ENCODE measurements at regions not wholly inside any gene's neighbourhood (a gene's known extent, or its start where the extent isn't known, plus 50 kb on each side); places are given as distances from the start of the nearest gene placed in this dataset.

GRCh38 chr17:13154930-13155329 lies 137.1 kb upstream of the ELAC2 start:
- no peak overlapping the region for H2BK5ac ChIP-seq (ENCODE audit: insufficient read length, low read length)
- no peak overlapping the region for H3K9ac ChIP-seq (ENCODE audit: extremely low read depth, insufficient read length, low read length)
- no peak overlapping the region for H4K91ac ChIP-seq (ENCODE audit: insufficient read length, low read depth, low read length)
- no peak for TF ChIP-seq CTCF (conservative IDR thresholded peaks at IDR 0.05)
- Mint-ChIP-seq H3K4me3 (no peak overlapping the region), H3K36me3 (ENCODE audit: insufficient read depth in 1 of 3, low read depth in 3 of 3) (peaks cover 0 to 4% (median 1%) of the 10 kb centered on the region in 3 experiments; a peak in 2 of 7 replicates), H3K9me3 (peaks cover 3 to 4% of the 10 kb centered on the region in 2 experiments; a peak in 4 of 5 replicates), H3K27ac (no peak overlapping the region), H3K4me1 (no peaks in the 10 kb centered on the region), H3K27me3 (ENCODE audit: low read depth) (no peaks in the 10 kb centered on the region; the same call in 1 of the 2 replicates)
- H3K4me2 ChIP-seq (ENCODE audit: insufficient read depth, insufficient read length, low read length), result no peak overlapping the region
- no peak overlapping the region for H2AFZ ChIP-seq (ENCODE audit: low read length)
- WGBS (ENCODE audit: extremely low coverage, insufficient read length, low lambda C conversion rate), result no CpG with 5 or more reads among the region's 4 CpGs
- H3K79me2 ChIP-seq (ENCODE audit: insufficient read depth, low read length), result no peaks in the 10 kb centered on the region
- H3K23ac ChIP-seq (ENCODE audit: insufficient read length, low read depth, low read length), result no peak overlapping the region
- no peak overlapping the region for H3K56ac ChIP-seq (ENCODE audit: insufficient read length, low read depth, low read length)
- H3K9me3 ChIP-seq (ENCODE audit: control insufficient read depth, low read depth, low read length), result no peaks in the 10 kb centered on the region
- H3K27me3 ChIP-seq (ENCODE audit: insufficient read depth, low read length), result no peaks in the 10 kb centered on the region
- no peak overlapping the region for H3K27ac ChIP-seq (ENCODE audit: insufficient read length, low read depth, low read length)
- no peaks in the 10 kb centered on the region for H3K79me1 ChIP-seq (ENCODE audit: insufficient read depth, low read depth, low read length, poor library complexity, severe bottlenecking)
- H4K20me1 ChIP-seq (ENCODE audit: control insufficient read depth, insufficient read depth, insufficient read length), result no peaks in the 10 kb centered on the region
- H2BK15ac ChIP-seq (ENCODE audit: low read depth, low read length), result no peak overlapping the region
- H3T11ph ChIP-seq (ENCODE audit: low read length), result no peak overlapping the region
- H2BK20ac ChIP-seq (ENCODE audit: low read depth, low read length, poor library complexity, severe bottlenecking), result no peak overlapping the region
- H2BK12ac ChIP-seq (ENCODE audit: insufficient read length, low read depth, low read length), result no peak overlapping the region
- no peak overlapping the region for H3K4ac ChIP-seq (ENCODE audit: low read depth, low read length)
- H3K14ac ChIP-seq (ENCODE audit: insufficient read depth, low read length), result no peak overlapping the region
- H3K18ac ChIP-seq (ENCODE audit: insufficient read length, low read depth, low read length), result no peak overlapping the region
- H4K5ac ChIP-seq (ENCODE audit: insufficient read length, low read depth, low read length), result no peak overlapping the region
- H2AK5ac ChIP-seq (ENCODE audit: insufficient read length, low read length), result no peak overlapping the region
- H3K23me2 ChIP-seq (ENCODE audit: insufficient read length, low read depth, low read length, poor library complexity, severe bottlenecking), result no peaks in the 10 kb centered on the region
- no peaks in the 10 kb centered on the region for H3K4me1 ChIP-seq (ENCODE audit: insufficient read depth, low read length)
- H4K8ac ChIP-seq (replicated peaks; ENCODE audit: insufficient read length, low read depth, low read length), result no peak overlapping the region
- no peak overlapping the region for H2BK120ac ChIP-seq (ENCODE audit: low read depth, low read length, poor library complexity, severe bottlenecking)
- no peak for DNase-seq

Measured in H9 (cell line).